NCI-H2196 treated with DMSO at 0.1 percent for 48 hours (cell line): ENCODE measurements at regions not wholly inside any gene's neighbourhood (a gene's known extent, or its start where the extent isn't known, plus 50 kb on each side); places are given as distances from the start of the nearest gene placed in this dataset.

ENCODE experiments used
- DNase-seq: peaks from one replicate; lab custom pipeline; 2025; ENCODE audit not compliant: unreplicated experiment; lab: John Stamatoyannopoulos, UW

DNA sequence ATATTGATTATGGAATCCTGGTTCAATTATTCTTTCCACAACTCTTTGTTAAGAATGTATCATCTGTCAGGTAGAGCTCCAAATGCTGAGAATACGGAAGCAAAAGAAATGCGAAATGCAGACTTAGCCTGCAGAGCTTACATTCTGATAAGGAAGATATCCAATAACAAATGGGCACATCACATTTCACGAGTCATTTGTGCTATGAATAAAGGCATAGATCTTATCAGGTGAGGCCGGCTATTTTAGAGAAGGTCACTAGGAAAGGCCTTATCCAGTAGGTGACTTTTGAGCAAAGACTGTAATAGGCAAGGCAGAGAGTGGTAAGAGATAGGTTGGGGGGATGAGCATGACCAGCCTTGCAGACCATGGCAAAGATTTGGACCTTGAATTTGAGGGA, 174.3 kb upstream of the SERPINE2 start:
- no peak for DNase-seq

DNA sequence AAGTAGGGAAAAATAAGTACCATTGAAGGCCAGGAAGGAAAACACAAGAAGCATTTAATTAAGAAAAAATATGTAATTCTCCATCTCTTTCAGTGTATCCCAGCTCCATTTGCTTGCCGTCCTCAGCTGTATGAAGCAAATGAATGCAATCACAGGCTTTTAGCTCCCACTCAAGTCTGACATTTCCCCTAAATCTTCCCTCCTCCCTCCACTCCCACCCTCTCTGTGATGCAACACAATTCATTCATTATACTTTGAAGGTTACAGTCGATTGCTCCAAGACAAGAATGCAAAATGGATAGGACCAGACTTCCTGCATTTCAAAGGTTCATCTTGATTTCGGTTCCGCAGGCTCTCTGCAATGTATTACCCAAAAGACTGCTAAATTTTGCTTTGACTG, 172.7 kb upstream of the SERPINE2 start:
- DNase-seq = no peak

DNA sequence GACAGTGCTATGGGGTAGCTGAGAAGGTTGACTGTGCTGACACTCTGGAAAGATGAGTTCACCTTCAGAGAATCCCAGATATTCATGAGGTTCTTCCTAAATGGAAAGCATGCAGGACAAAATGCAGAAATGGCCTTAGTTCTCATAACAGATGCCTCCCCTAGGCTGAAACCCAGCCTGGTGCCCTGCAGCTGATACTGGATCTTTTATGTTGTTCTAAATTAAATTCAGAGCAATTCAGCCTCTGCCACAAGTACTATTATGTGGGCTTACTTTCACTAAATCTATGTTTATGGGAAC, 172.0 kb upstream of the SERPINE2 start:
- no peak for DNase-seq

DNA sequence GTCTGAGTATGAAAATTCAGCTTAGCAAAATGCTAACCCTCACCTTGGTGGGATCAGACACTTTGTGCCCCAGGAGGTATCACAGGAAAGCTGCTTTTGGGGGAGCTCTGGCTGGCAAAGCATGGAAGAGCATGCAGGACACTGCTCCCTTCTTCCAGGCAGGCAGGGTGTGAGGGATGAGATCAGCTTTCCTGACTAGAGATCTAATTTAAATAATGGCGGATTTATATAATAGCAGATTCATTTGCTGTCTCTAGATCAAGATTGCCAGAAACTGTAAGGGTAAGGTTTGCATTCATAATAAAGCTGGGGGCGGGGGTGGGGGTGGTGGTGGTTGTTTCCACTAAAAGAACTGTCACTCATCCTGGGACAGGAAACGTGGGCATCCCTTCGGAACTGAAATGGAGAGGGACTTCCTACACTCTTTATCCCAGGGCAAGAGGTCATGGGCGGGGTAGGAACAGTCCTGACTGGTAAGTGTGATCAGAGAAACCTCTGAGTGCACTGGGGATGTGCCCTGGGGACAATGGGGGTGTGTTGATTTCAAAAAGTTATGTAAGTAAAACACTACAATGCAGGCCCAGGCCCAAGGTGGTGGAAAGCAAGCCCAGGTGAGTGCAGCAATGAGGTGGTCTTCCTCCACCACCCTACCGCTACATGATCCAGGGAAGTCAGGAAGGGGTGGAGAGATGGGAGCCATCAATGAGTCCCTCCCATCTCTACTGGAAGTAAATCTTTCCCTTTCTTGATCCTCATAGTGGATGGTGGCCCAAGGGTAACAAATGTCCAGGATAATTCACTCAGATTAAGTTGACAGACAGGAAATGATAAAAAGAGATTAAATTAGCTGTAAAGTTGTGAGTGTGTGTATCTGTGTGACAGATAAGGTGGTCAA, 171.4 kb upstream of the SERPINE2 start:
- no peak for DNase-seq

DNA sequence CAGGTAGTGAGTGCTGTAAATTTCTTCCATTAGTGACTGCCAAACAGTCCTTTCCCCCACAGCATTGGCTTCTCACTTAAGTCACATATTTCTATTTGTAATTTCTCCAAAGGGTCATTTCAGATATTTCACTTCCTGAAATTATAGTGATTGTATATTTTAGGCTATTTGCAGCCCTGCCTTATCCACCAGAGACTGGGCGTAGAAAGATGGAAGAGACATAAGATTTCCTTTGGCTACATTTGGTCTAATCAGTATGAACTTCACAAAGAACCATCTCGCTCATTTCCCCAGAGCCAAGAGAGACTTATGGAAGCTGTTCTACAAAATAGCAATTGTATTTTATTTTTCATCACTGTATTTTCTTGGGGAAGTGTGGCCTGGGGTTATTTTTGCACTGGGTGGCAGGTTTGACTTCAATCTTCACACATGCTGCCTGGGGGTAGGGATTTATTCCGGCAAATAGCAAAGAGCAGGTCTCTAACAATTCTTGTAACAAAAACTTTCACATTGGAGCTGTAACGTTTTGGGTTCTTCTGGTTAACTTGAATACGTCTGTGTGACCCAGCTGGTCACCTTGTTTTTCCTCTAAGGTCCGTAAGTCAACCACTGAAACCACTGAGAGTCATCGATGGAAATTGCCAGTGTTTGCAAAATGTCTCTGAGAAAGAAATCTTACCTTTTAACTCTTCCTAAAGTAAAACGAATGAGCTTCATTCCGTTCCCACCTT, 170.6 kb upstream of the SERPINE2 start:
- no peak for DNase-seq

DNA sequence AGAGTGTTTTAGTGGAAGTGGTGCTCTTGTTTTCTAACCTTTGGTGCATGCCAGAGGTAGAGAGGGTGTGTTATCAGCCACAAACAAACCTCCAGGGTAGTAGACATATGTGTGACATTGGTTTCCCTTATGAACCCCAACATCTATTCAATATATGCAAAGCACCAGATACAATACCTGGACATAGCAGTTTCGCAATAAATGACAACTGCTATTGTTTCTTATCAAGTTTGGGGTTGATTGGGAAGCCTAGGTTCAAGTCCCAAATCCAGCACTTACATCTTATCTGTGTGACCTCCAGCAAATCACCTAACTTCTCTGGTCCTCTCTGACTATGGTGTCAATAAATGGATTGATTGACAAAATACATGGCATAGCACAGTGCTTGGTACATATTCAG, 169.4 kb upstream of the SERPINE2 start:
- no peak for DNase-seq

DNA sequence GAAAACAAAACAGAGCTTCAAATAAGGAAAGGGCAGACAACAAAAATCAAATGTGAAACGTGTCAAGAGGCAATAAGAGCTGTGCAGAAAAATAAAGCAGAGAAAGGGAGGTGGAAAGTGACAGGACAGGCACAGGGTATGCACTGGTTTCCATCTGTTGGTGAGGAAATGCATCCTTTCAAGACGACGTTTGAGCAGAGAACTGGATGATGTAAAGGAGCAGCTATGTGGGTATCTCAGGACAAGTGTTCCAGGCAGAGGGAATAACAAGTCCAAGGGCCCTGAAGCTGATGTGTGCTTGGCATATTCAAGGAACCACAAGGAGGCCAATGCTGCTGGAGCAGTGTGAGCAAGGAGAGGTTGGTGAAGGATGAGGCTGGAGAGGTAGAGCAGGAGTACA, 168.9 kb upstream of the SERPINE2 start:
- DNase-seq = no peak

DNA sequence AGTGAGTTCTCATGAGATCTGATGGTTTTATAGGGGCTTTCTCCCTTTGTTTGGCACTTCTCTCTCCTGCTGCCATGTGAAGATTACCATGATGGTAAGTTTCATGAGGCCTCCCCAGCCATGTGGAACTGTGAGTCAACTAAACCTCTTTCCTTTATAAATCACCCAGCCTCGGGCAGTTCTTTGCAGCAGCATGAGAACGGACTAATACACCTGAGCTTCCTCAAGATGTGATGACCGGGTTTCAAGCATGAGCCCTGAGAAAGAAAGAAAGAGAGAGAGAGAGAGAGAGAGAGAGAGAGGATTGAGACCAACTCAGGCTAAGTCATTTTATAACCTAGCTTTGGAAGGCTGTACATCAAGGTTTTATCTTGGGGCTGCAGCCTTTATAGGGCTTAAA, 167.7 kb upstream of the SERPINE2 start:
- no peak for DNase-seq

DNA sequence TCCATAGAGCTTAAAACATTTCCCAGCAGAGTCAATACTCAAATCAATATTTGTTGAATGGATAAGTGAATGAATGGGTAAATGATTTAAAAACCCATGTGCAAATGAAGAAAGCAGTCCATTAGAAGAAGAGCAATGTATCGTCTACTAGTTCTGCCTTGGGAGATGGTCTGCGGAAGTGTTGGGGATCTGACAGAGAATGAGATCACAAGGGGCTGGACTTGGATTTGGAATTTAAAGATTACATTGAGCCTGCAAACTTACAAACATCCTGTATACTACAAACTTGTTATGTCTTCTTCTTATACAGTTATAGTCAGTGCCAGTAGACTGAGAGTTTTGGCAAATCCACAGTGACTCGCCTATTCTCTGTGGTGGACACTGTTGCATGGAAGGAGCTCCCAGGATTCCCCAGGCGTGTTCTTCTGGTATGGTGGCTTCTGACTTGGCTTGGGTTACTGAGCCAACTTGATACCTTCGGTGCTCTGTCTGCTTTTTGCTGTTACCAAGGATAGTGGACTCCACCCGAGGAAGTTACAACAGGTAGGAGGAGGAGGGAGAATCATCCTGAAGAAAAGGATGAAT, 163.3 kb upstream of the SERPINE2 start:
- DNase-seq = no peak

DNA sequence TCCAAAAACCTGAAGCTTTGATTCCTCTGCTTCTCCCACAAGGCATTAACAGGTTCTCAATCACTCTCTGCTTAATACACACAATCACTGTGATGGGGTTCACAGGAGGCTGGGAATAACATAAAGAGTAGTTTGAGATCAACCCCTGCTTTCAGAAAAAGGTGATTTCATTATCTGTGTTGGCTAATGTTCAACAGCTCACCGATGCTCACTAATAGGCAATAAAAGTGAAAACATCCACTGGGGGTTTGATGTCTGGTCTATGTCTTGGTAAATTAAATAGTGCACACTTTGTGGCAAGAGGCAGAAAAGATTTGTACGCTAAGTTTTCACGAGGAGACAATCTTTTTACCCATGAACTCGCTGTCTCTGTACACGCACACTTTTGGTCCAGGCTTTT, 159.3 kb upstream of the SERPINE2 start:
- no peak for DNase-seq

DNA sequence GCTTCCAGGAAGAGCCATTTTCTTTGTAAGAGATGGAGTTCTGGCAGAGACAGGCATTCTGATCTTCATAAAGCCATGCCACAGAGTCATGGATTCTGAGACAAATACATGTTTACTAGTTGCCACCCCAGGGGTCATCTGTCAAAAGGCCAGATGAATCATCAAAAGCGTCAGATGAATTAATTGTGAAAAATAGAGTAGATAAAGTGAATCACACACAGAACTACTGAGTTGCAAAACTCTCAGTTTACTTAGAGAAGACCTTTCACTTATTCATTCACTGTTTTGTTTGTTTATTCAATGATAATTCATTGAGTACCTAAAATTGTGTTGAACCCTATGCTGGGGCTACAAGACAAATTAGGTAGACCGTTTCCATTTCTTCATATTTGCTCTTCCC, 157.7 kb upstream of the SERPINE2 start:
- DNase-seq = no peak

DNA sequence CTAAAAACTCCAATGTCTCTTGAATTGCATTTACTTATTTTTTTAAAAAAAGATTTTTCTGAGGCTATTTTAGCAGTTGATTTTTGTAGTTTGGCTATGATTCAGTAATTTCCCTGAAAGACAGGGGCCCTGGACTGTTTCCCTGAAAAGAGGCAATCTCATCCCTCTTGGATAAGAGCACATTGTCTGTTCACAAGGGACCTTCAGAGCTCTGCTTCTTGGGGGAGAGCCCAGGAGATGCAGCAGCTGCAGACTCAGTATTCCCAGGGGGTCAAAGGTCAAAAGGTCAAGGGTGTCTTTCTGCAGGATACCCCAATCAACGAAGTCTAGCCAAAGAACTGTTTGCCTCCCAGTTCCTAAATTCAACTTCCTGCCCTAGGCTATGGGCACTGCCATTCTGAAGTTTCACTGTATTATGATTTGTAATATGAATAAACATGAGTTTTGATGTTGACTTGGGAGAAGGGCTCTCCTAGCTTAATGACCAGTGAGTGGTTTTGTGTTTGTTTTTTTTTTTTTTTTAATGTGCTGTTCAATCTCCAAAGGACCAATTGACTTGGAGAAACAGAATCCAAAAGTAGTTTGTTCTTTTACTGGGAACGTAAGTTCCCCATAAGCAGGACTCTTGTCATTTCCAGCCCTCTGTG, 157.0 kb upstream of the SERPINE2 start:
- no peak for DNase-seq

DNA sequence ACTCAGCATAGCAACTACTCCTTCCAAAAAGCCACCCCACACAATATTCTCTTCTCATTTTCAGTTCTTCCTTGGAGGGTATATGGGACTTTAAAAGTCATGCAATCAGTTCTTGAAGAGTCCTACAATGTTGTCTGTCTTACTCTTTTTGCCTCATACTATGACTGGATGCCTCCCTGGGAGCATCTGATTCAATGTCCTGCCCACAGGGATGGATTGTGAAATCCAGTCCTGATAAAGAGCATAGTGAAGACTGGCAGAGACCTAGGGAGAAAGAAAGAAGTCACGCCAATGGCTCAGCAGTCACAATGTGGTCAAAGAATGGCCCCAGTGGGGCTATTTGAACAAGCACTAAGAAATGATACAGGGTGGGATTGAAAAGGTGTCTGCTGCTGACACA, 155.1 kb upstream of the SERPINE2 start:
- no peak for DNase-seq

DNA sequence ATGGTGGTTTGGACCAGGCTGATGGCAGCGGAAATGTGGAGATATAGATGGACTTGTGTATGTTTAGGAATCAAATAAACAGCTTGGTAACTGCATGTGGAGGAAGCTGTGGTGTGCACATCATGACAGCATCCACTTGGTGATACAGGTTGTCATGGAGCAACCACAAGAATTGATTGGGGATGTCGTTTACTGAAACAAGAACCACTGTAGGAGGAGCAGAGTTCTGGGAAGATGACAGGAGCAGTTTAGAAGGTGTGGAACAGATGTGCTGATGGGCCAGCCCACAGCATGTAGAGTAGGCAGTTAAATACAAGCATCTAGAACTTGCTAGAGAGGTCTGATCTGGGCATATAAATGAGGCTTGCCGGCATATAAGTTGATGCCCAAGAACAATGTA, 152.4 kb upstream of the SERPINE2 start:
- DNase-seq = no peak

DNA sequence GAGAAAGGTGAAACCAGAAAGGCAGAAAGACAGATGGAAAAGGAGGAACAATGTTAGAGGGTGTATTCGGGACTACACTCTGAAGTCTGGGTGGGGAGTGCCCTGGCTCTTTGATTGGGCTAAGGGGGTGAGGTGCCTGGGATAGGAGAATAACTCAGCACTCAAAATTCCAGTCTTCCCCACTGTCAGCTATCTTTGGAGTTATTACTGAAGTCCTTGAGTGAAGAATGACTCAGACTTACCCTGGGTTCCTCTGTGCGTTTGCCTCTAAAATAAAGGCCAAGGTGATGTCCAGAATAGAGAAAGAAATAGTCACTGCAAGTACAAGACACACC, 151.8 kb upstream of the SERPINE2 start:
- DNase-seq = no peak

DNA sequence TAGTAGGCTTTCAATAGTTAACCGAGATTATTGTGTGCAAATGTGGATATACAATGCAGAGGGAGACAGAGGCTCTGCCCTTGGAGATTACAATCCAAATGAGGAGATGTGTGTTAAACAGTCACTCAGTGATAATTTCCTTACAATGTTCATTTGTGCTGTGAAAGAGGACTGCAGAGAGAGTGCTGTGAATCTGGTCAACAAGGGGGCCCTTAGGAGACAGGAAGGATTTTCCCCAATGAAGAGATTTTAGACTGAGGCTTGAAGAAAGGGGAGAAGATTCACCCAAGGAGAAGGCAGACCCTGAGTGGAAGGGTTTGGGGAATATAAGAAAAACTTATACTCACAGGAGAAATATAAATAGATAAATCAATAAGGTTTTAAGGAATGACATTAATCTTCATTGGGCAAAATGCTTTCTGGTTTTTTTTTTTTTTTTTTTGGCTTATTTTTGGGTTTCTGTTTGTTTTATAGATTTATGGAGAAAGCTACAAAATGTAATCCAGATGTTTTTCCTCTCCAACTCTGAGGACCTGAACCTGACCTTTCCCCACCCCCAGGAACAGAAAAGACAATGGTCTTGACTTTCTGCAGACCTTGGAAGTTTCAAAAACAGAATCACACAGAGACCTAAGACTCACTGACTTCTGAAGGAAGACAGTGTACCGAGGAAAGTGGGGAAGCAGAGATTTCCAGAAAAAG, 151.3 kb upstream of the SERPINE2 start:
- DNase-seq = no peak

DNA sequence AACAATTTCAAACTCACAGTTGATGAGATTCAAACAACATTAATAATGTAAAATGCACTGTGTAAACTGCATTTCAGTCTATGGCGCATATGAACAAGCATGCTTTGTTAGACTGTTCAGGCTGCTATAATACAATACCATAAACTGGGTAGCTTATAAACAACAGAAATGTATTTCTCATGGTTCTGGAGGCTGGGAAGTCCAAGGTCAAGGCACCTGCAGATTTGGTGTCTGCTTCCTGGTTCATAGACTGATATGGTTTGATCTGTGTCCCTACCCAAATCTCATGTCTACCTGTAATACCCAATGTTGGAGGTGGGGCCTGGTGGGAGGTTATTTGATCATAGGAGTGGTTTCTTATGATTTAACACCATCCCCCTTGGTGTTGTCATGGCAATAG, 148.1 kb upstream of the SERPINE2 start:
- no peak for DNase-seq

DNA sequence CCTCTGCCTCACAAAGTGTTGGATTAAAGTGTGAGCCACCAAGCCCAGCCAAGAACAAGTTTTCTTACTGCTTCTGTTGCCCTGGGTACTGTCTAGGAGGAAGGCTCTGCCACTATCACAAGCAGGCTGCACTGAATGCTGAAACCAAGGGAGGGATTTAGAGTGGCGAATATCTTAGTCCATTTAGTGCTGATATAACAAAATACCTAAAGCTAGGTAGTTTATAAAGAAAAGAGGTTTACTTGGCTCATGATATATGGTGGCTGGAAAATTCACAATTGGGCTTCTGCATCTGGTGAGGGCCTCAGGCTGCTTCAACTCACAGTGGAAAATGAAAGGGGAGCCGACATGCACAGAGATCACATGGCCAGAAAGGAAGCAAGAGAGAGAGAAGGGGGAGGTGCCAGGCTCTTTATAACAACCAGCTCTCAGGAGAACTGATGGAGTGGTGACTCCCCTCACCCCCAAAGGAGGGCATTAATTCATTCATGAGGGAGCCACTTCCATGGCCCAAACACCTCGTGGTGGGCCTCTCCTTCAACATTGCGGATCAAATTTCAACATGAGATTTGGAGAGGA, 146.0 kb upstream of the SERPINE2 start:
- no peak for DNase-seq

DNA sequence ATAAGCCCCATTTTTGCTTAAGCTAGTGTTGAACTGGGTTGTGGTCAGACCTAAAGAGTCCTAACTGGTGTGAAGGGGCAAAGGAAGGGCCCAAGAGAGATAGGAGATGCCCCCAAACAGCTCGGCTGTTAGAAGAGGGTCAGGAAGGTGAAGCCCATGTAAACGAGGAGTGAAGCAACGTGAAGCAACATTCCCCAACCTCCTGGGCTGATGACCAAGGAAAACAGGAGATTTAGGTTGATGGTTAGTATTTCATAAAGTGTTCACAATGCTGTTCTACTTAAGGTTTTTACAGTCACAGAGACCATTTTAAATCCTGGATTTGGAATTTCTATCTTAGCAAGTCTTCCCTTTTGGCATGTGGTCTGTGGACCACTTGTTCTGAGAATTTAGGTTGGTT, 144.0 kb upstream of the SERPINE2 start:
- no peak for DNase-seq

DNA sequence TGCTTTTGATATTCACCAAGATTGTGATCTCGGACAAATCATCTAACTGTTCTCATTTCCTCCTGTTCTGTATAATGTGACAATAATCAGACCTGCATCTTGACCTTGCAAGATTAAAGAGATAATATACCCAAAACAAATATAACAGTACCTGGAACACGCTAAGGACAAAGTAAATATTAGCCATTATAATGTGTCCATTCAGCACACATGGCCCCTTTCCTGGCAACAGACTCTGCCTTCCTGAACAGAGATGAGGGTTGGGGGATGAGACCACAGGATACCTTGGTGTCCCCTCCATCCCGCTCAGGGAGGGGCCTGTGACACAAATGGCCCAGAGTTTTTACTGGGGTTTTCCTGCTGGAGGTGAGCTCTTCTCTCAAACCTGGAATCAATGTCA, 143.4 kb upstream of the SERPINE2 start:
- DNase-seq = no peak

DNA sequence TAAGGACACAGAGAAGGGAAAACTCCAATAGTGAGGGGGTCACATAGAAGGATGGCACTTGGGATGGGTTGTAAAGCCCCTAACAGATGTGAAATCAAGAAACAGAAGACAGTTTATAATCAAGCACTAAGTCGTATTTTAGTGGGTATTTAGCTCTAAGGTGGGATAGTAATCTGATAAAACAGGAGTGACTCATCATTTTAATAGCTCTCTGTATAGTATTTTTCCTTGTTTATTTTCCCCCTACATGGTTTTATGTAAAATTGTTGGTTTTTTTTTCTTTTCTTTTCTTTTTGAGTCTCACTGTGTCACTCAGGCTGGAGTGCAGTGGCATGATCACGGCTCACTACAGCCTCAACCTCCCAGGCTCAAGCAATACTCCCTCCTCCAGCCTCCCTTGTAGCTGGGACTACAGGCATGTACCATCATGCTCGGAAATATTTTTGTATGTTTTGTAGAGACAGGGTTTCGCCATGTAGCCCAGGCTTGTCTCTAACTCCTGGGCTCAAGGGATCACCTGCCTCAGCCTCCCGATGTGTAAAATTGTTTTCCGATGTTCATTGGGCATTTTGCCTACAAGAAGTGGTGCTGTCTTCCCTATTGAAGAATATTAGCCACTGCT, 142.6 kb upstream of the SERPINE2 start:
- DNase-seq = no peak
